Trophoblast cell (in vitro differentiated cells and primary cell): ENCODE measurements at regions not wholly inside any gene's neighbourhood (a gene's known extent, or its start where the extent isn't known, plus 50 kb on each side); places are given as distances from the start of the nearest gene placed in this dataset.

ENCODE experiments used
- DNase-seq, 2 donors: peaks; one replicate each; pipeline ENCODE4 v3.0.0-alpha.2; 2016
- H2AFZ ChIP-seq: 2 replicates; pipeline ENCODE4 v1.6.1; 2013; ENCODE audit warnings: low read length, moderate library complexity, mild to moderate bottlenecking; ENCODE audit not compliant: insufficient read depth, poor library complexity
- H2AK5ac ChIP-seq: 2 replicates; pipeline ENCODE4 v1.6.1; 2013; ENCODE audit warnings: mild to moderate bottlenecking, low read length
- H2BK120ac ChIP-seq: 2 replicates; pipeline ENCODE4 v1.6.1; 2013; ENCODE audit warnings: low read length, mild to moderate bottlenecking, moderate library complexity; ENCODE audit not compliant: insufficient read depth, poor library complexity
- H2BK12ac ChIP-seq: 2 replicates; pipeline ENCODE4 v1.6.1; 2013; ENCODE audit warnings: mild to moderate bottlenecking, low read length, moderate library complexity
- H2BK5ac ChIP-seq: 2 replicates; pipeline ENCODE4 v1.6.1; 2013; ENCODE audit warnings: low read length, low read depth, moderate library complexity, mild to moderate bottlenecking; ENCODE audit not compliant: poor library complexity
- H3K14ac ChIP-seq: 2 replicates; pipeline ENCODE4 v1.6.1; 2013; ENCODE audit warnings: mild to moderate bottlenecking, low read length
- H3K18ac ChIP-seq: 2 replicates; pipeline ENCODE4 v1.6.1; 2013; ENCODE audit warnings: mild to moderate bottlenecking, low read length
- H3K23ac ChIP-seq: 2 replicates; pipeline ENCODE4 v1.6.1; 2013; ENCODE audit warnings: low read length
- H3K27ac ChIP-seq: 2 replicates; pipeline ENCODE4 v1.5.1; 2013; ENCODE audit warnings: low read depth, mild to moderate bottlenecking, inconsistent platforms, low read length, moderate library complexity
- H3K27me3 ChIP-seq: 2 replicates; pipeline ENCODE4 v1.6.1; 2013; ENCODE audit warnings: inconsistent platforms, mild to moderate bottlenecking, low read length, moderate library complexity; ENCODE audit not compliant: insufficient read depth
- H3K36me3 ChIP-seq, 2 experiments: 1 replicate in 1 of 2; 2 replicates in 1 of 2; pipeline ENCODE4 v1.6.1; 2013; ENCODE audit warnings: low read length in 2 of 2, mild to moderate bottlenecking in 2 of 2, moderate library complexity in 1 of 2; ENCODE audit not compliant: insufficient read depth in 2 of 2, control insufficient read depth in 1 of 2
- H3K4ac ChIP-seq: 2 replicates; pipeline ENCODE4 v1.6.1; 2013; ENCODE audit warnings: low read depth, mild to moderate bottlenecking, low read length, moderate library complexity
- H3K4me1 ChIP-seq, 2 experiments: 1 replicate in 1 of 2; 2 replicates in 1 of 2; pipeline ENCODE4 v1.6.1; 2013; ENCODE audit warnings: low read length in 2 of 2, mild to moderate bottlenecking in 2 of 2, moderate library complexity in 1 of 2; ENCODE audit not compliant: insufficient read depth in 2 of 2, control insufficient read depth in 1 of 2
- H3K4me2 ChIP-seq: 2 replicates; pipeline ENCODE4 v1.6.1; 2013; ENCODE audit warnings: inconsistent platforms, mild to moderate bottlenecking, low read length, moderate library complexity
- H3K4me3 ChIP-seq: 2 replicates; pipeline ENCODE4 v1.5.1; 2013; ENCODE audit warnings: mild to moderate bottlenecking, low read depth, low read length, inconsistent platforms
- H3K79me1 ChIP-seq: one replicate; pipeline ENCODE4 v1.6.1; 2013; ENCODE audit warnings: low read length
- H3K79me2 ChIP-seq: 2 replicates; pipeline ENCODE4 v1.6.1; 2013; ENCODE audit warnings: low read length, mild to moderate bottlenecking; ENCODE audit not compliant: control insufficient read depth, insufficient read depth, poor library complexity
- H3K9ac ChIP-seq: 2 replicates; pipeline ENCODE4 v1.6.1; 2013; ENCODE audit warnings: mild to moderate bottlenecking, low read length
- H3K9me3 ChIP-seq: 2 replicates; pipeline ENCODE4 v1.6.1; 2013; ENCODE audit warnings: low read depth, mild to moderate bottlenecking, control low read depth, inconsistent platforms, low read length; ENCODE audit not compliant: insufficient read depth
- H4K12ac ChIP-seq: 2 replicates; pipeline ENCODE4 v1.6.1; 2013; ENCODE audit warnings: low read depth, mild to moderate bottlenecking, low read length, moderate library complexity
- H4K8ac ChIP-seq: 2 replicates; pipeline ENCODE4 v1.6.1; 2013; ENCODE audit warnings: low read depth, mild to moderate bottlenecking, low read length, moderate library complexity
- H4K91ac ChIP-seq: one replicate; pipeline ENCODE4 v1.6.1; 2013; ENCODE audit warnings: low read depth, mild to moderate bottlenecking, low read length, moderate library complexity
- WGBS: extraction: QIAGEN DNeasy Blood & Tissue Kit; methylation state at CpG from one replicate; pipeline ENCODE4 v1.1.7; 2013; ENCODE audit warnings: missing lambda C conversion rate; ENCODE audit not compliant: insufficient read length, insufficient coverage; ENCODE audit errors: extremely low coverage; 5-methylcytosine and 5-hydroxymethylcytosine counted together

GRCh38 chr7:67391168-67391567, 394.5 kb downstream of the TYW1 start:
- Histone ChIP-seq H4K12ac (no peak overlapping the region), H3K36me3 (no peaks in the 10 kb centered on the region), H2BK12ac (no peak overlapping the region), H3K4me2 (no peak overlapping the region), H3K79me1 (no peaks in the 10 kb centered on the region), H4K8ac (no peak overlapping the region), H3K4ac (no peak overlapping the region), H3K27me3 (no peaks in the 10 kb centered on the region), H2AFZ (no peak overlapping the region), H4K91ac (no peak overlapping the region), H2BK120ac (no peak overlapping the region), H3K4me3 (no peak overlapping the region), H3K9ac (no peak overlapping the region), H3K14ac (no peak overlapping the region), H2BK5ac (no peak overlapping the region), H3K23ac (no peak overlapping the region), H2AK5ac (no peak overlapping the region), H3K18ac (no peak overlapping the region), H3K79me2 (no peaks in the 10 kb centered on the region), H3K27ac (no peak overlapping the region), H3K4me1 (peaks cover 0 to 2% of the 10 kb centered on the region in 2 experiments), H3K9me3 (no peaks in the 10 kb centered on the region)
- WGBS = no CpG with 5 or more reads among the region's 19 CpGs
- DNase-seq = no peak

- H3K9me3 ChIP-seq = no peaks in the 10 kb centered on the region
- peaks cover 0 to 2% of the 10 kb centered on the region in 2 experiments for H3K4me1 ChIP-seq
- H3K4me2 ChIP-seq = no peak overlapping the region
- no peak overlapping the region for H2BK120ac ChIP-seq
- no peak overlapping the region for H4K91ac ChIP-seq
- no peak overlapping the region for H2AK5ac ChIP-seq
- H3K36me3 ChIP-seq = no peaks in the 10 kb centered on the region
- no peaks in the 10 kb centered on the region for H3K79me2 ChIP-seq
- H2BK5ac ChIP-seq = no peak overlapping the region
- no peak overlapping the region for H3K4me3 ChIP-seq
- H2BK12ac ChIP-seq = no peak overlapping the region
- no peak overlapping the region for H3K4ac ChIP-seq
- H3K23ac ChIP-seq = no peak overlapping the region
- H3K79me1 ChIP-seq = no peaks in the 10 kb centered on the region
- H3K18ac ChIP-seq = no peak overlapping the region
- H3K14ac ChIP-seq = no peak overlapping the region
- no peaks in the 10 kb centered on the region for H3K27me3 ChIP-seq
- no CpG with 5 or more reads among the region's 16 CpGs for WGBS
- DNase-seq = peak in 1 of 2 donors; percentile 8
- H3K9ac ChIP-seq = no peak overlapping the region
- H3K27ac ChIP-seq = no peak overlapping the region
- H2AFZ ChIP-seq = no peak overlapping the region
- H4K12ac ChIP-seq = no peak overlapping the region
- no peak overlapping the region for H4K8ac ChIP-seq
Observed at GRCh38 chr7:67392596-67393438, 396.2 kb downstream of the TYW1 start.

GRCh38 chr7:67393903-67394302, 397.3 kb downstream of the TYW1 start:
- Histone ChIP-seq H3K27me3 (no peaks in the 10 kb centered on the region), H3K23ac (no peak overlapping the region), H3K4me3 (no peak overlapping the region), H2BK12ac (no peak overlapping the region), H3K9ac (no peak overlapping the region), H3K4ac (no peak overlapping the region), H2BK120ac (no peak overlapping the region), H3K18ac (no peak overlapping the region), H2AK5ac (no peak overlapping the region), H3K36me3 (no peaks in the 10 kb centered on the region), H2AFZ (no peak overlapping the region), H3K9me3 (no peaks in the 10 kb centered on the region), H3K79me1 (no peaks in the 10 kb centered on the region), H3K79me2 (no peaks in the 10 kb centered on the region), H2BK5ac (no peak overlapping the region), H4K12ac (no peak overlapping the region), H3K4me1 (peaks cover 0 to 2% of the 10 kb centered on the region in 2 experiments), H3K27ac (no peak overlapping the region), H4K8ac (no peak overlapping the region), H3K14ac (no peak overlapping the region), H4K91ac (no peak overlapping the region), H3K4me2 (no peak overlapping the region)
- WGBS = no CpG with 5 or more reads among the region's 1 CpG
- DNase-seq = no peak

DNA sequence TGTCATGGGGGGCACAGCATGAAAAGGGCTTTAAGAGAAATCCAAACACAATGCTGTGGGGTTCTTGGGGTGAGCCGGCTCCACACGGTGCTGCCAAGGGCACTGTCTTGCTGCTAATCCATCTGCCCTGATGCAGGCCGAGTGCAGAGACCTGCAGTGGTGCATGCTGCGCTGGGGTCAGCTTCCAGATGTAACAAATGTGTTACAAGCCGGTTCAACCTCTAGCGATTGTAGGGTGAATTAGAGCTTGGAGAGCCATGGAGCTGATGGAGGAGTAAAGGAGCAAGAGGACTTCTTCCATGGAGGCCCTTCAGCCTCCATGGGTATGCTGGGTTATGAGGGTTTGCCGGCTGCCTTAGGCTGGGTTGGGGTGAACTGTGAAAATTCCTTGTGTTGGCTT, 402.3 kb downstream of the TYW1 start:
- DNase-seq = no peak
- no peak overlapping the region for H2BK12ac ChIP-seq

More for the DNA sequence above, 402.3 kb downstream of the TYW1 start:
- Histone ChIP-seq H3K4me3 (no peak overlapping the region), H2AFZ (no peak overlapping the region), H4K91ac (no peak overlapping the region), H3K27ac (no peak overlapping the region), H3K9ac (no peak overlapping the region), H3K14ac (no peak overlapping the region), H3K27me3 (no peaks in the 10 kb centered on the region), H3K9me3 (no peaks in the 10 kb centered on the region), H2BK120ac (no peak overlapping the region), H4K8ac (no peak overlapping the region), H3K4me2 (no peak overlapping the region), H3K79me2 (no peaks in the 10 kb centered on the region), H4K12ac (no peak overlapping the region), H3K36me3 (no peaks in the 10 kb centered on the region), H3K4me1 (no peaks in the 10 kb centered on the region), H3K23ac (no peak overlapping the region), H3K4ac (no peak overlapping the region), H2AK5ac (no peak overlapping the region), H3K79me1 (no peaks in the 10 kb centered on the region), H2BK5ac (no peak overlapping the region), H3K18ac (no peak overlapping the region)
- WGBS = no CpG with 5 or more reads among the region's 7 CpGs
